SK-N-SH treated with all-trans-retinoic acid at 6 μM for 48 hours (cell line): ENCODE measurements at regions not wholly inside any gene's neighbourhood (a gene's known extent, or its start where the extent isn't known, plus 50 kb on each side); places are given as distances from the start of the nearest gene placed in this dataset.

Experiments
- ZC3H10 ChIP-seq: fragments of 250-450 bp; sonication (Bioruptor Pico); IDR thresholded peaks from 2 replicates; pipeline ENCODE4 v1.5.1; 2021; ENCODE audit warnings: mild to moderate bottlenecking, moderate library complexity
- ZFP30 ChIP-seq: fragments of 450-650 bp; formaldehyde crosslinking; IDR thresholded peaks from 2 replicates; pipeline ENCODE4 v1.5.0; 2022; ENCODE audit warnings: mild to moderate bottlenecking, moderate library complexity

GRCh38 chr16:86285938-86286921 is 224.1 kb upstream of the FOXF1 start:
- TF ChIP-seq ZC3H10: no peak
- no peak for TF ChIP-seq ZFP30
